ENCODE measurements at regions not wholly inside any gene's neighbourhood (a gene's known extent, or its start where the extent isn't known, plus 50 kb on each side); places are given as distances from the start of the nearest gene placed in this dataset.
"Not testable (repeated sequence)": the region's sequence is repeated elsewhere in the genome, so short reads cannot be mapped to it uniquely, and the experiment has no call there.

GRCh38 chr2:11949732-11950523 is 203.5 kb downstream of the LPIN1 start:
- no peaks in the 10 kb centered on the region for H3K9me3 ChIP-seq
- no peak overlapping the region for H3K4me3 ChIP-seq
- H3K36me3 ChIP-seq (ENCODE audit: low read depth), result no peaks in the 10 kb centered on the region
- no peaks in the 10 kb centered on the region for H3K4me1 ChIP-seq (ENCODE audit: low read depth)
- DNase-seq (no peak), ATAC-seq (no peak)
- no peak for TF ChIP-seq CTCF (IDR thresholded peaks at IDR 0.05)
- intact Hi-C loops (cut with DNase I, micrococcal nuclease), result no loop called here

- no peak for TF ChIP-seq CTCF (IDR thresholded peaks at IDR 0.05)
Measured at GRCh38 chr2:11950896-11951295, 204.5 kb downstream of the LPIN1 start.

GRCh38 chr2:11951492-11951891 is 205.1 kb downstream of the LPIN1 start:
- H3K4me1 ChIP-seq (ENCODE audit: low read depth); intact Hi-C loops (cut with DNase I, micrococcal nuclease); H3K4me3 ChIP-seq; H3K9me3 ChIP-seq; ATAC-seq; DNase-seq; H3K36me3 ChIP-seq (ENCODE audit: low read depth): not testable (repeated sequence)

More at GRCh38 chr2:11950896-11951295, 204.5 kb downstream of the LPIN1 start:
- DNase-seq (no peak), ATAC-seq (no peak)
- Histone ChIP-seq H3K36me3 (ENCODE audit: low read depth) (no peaks in the 10 kb centered on the region), H3K4me1 (ENCODE audit: low read depth) (no peaks in the 10 kb centered on the region), H3K4me3 (no peak overlapping the region), H3K9me3 (no peaks in the 10 kb centered on the region)
- intact Hi-C loops (cut with DNase I, micrococcal nuclease), result no loop called here

GRCh38 chr2:11953258-11953657 is 206.8 kb downstream of the LPIN1 start:
- Histone ChIP-seq H3K36me3 (ENCODE audit: low read depth) (no peaks in the 10 kb centered on the region), H3K4me3 (no peak overlapping the region), H3K9me3 (no peaks in the 10 kb centered on the region), H3K4me1 (ENCODE audit: low read depth) (no peaks in the 10 kb centered on the region)
- no peak for DNase-seq
- ATAC-seq, result no peak
- intact Hi-C loops (cut with DNase I, micrococcal nuclease), result no loop called here
- TF ChIP-seq CTCF (IDR thresholded peaks at IDR 0.05), result no peak

GRCh38 chr2:11955314-11955713 is 208.9 kb downstream of the LPIN1 start:
- TF ChIP-seq CTCF (IDR thresholded peaks at IDR 0.05), result no peak
- DNase-seq (no peak), ATAC-seq (no peak)
- no peak overlapping the region for H3K4me3 ChIP-seq
- intact Hi-C loops (cut with DNase I, micrococcal nuclease), result no loop called here
- no peaks in the 10 kb centered on the region for H3K36me3 ChIP-seq (ENCODE audit: low read depth)
- H3K9me3 ChIP-seq, result no peaks in the 10 kb centered on the region
- H3K4me1 ChIP-seq (ENCODE audit: low read depth), result no peaks in the 10 kb centered on the region

- DNase-seq, result no peak
- ATAC-seq, result no peak
- TF ChIP-seq CTCF (IDR thresholded peaks at IDR 0.05), result no peak
- Histone ChIP-seq H3K4me1 (ENCODE audit: low read depth) (no peaks in the 10 kb centered on the region), H3K36me3 (ENCODE audit: low read depth) (no peaks in the 10 kb centered on the region), H3K9me3 (no peaks in the 10 kb centered on the region), H3K4me3 (no peak overlapping the region)
- intact Hi-C loops (cut with DNase I, micrococcal nuclease), result no loop called here
Measured at GRCh38 chr2:11955884-11956291, 209.5 kb downstream of the LPIN1 start.

All from mucosa of descending colon (tissue), 3 donors.